ENCODE measurements at regions not wholly inside any gene's neighbourhood (a gene's known extent, or its start where the extent isn't known, plus 50 kb on each side); places are given as distances from the start of the nearest gene placed in this dataset.

DNA sequence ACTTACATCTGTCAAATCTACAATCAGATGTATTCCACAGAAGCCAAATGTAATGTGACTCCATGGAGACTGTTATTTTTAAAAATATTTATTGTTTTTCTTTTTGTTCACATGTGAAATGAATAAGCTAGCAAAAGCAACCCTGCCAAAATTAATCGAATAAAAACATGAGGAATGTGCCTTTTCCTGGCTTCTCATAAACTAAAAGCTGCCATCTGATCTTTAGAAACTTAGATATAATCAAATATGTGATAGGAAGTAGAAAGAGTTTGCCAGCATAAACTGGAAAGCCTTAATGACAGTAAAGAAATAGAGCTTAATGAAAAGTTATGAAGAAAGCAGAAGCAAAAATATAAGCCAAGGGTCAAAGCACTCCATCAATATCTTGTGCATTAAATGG lies 1724.7 kb upstream of the WWC1 start:
- POLR2A ChIA-PET = interaction anchor here (0.7 kb wide), 1 partner anchor 345 kb away, joined by 3 read pairs; no protein-coding TSS in a partner anchor
- TF ChIP-seq, protein P1, sequence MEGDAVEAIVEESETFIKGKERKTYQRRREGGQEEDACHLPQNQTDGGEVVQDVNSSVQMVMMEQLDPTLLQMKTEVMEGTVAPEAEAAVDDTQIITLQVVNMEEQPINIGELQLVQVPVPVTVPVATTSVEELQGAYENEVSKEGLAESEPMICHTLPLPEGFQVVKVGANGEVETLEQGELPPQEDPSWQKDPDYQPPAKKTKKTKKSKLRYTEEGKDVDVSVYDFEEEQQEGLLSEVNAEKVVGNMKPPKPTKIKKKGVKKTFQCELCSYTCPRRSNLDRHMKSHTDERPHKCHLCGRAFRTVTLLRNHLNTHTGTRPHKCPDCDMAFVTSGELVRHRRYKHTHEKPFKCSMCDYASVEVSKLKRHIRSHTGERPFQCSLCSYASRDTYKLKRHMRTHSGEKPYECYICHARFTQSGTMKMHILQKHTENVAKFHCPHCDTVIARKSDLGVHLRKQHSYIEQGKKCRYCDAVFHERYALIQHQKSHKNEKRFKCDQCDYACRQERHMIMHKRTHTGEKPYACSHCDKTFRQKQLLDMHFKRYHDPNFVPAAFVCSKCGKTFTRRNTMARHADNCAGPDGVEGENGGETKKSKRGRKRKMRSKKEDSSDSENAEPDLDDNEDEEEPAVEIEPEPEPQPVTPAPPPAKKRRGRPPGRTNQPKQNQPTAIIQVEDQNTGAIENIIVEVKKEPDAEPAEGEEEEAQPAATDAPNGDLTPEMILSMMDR (IDR thresholded peaks at IDR 0.05; ENCODE audit: unreplicated experiment) = no peak
- H3K27ac Mint-ChIP-seq (ENCODE audit: low read depth, unreplicated experiment) = no peak overlapping the region
- H3K36me3 Mint-ChIP-seq (ENCODE audit: insufficient read depth, unreplicated experiment) = no peaks in the 10 kb centered on the region
- H3K4me3 Mint-ChIP-seq (ENCODE audit: unreplicated experiment) = no peak overlapping the region
- BruUV-seq (replicated peaks) = no TSS peak
- CTCF ChIA-PET = interaction anchor here (0.7 kb wide), 1 partner anchor 86 kb away, joined by 3 read pairs; no protein-coding TSS in a partner anchor
- H3K4me1 Mint-ChIP-seq (ENCODE audit: insufficient read depth, unreplicated experiment) = peaks cover 13% of the 10 kb centered on the region
- no peaks in the 10 kb centered on the region for H3K9me3 Mint-ChIP-seq (ENCODE audit: unreplicated experiment)
- intact Hi-C loops (cut with micrococcal nuclease) = no loop called here
- no peak for DNase-seq (ENCODE audit: unreplicated experiment)
- no peaks in the 10 kb centered on the region for H3K27me3 Mint-ChIP-seq (ENCODE audit: insufficient read depth, unreplicated experiment)

- Mint-ChIP-seq H3K27me3 (ENCODE audit: insufficient read depth, unreplicated experiment) (no peaks in the 10 kb centered on the region), H3K4me1 (ENCODE audit: insufficient read depth, unreplicated experiment) (peaks cover 1% of the 10 kb centered on the region), H3K36me3 (ENCODE audit: insufficient read depth, unreplicated experiment) (no peaks in the 10 kb centered on the region), H3K27ac (ENCODE audit: low read depth, unreplicated experiment) (no peak overlapping the region), H3K4me3 (ENCODE audit: unreplicated experiment) (no peak overlapping the region), H3K9me3 (ENCODE audit: unreplicated experiment) (peaks cover 6% of the 10 kb centered on the region)
- intact Hi-C loops (cut with micrococcal nuclease) = no loop called here
- POLR2A ChIA-PET = no interaction called here
- CTCF ChIA-PET = no interaction called here
- TF ChIP-seq, protein P1 (IDR thresholded peaks at IDR 0.05; ENCODE audit: unreplicated experiment) = no peak
- BruUV-seq (replicated peaks) = no TSS peak
- no peak for DNase-seq (ENCODE audit: unreplicated experiment)
These were observed 1720.6 kb upstream of the WWC1 start for GRCh38 chr5:166570865-166571264.

GRCh38 chr5:166571668-166572067 lies 1719.8 kb upstream of the WWC1 start:
- CTCF ChIA-PET = no interaction called here
- intact Hi-C loops (cut with micrococcal nuclease) = no loop called here
- TF ChIP-seq, protein P1 (IDR thresholded peaks at IDR 0.05; ENCODE audit: unreplicated experiment) = no peak
- Mint-ChIP-seq H3K9me3 (ENCODE audit: unreplicated experiment) (peaks cover 6% of the 10 kb centered on the region), H3K36me3 (ENCODE audit: insufficient read depth, unreplicated experiment) (no peaks in the 10 kb centered on the region), H3K27ac (ENCODE audit: low read depth, unreplicated experiment) (no peak overlapping the region), H3K4me1 (ENCODE audit: insufficient read depth, unreplicated experiment) (peaks cover 7% of the 10 kb centered on the region), H3K27me3 (ENCODE audit: insufficient read depth, unreplicated experiment) (no peaks in the 10 kb centered on the region), H3K4me3 (ENCODE audit: unreplicated experiment) (no peak overlapping the region)
- POLR2A ChIA-PET = no interaction called here
- BruUV-seq (replicated peaks) = no TSS peak
- no peak for DNase-seq (ENCODE audit: unreplicated experiment)

DNA sequence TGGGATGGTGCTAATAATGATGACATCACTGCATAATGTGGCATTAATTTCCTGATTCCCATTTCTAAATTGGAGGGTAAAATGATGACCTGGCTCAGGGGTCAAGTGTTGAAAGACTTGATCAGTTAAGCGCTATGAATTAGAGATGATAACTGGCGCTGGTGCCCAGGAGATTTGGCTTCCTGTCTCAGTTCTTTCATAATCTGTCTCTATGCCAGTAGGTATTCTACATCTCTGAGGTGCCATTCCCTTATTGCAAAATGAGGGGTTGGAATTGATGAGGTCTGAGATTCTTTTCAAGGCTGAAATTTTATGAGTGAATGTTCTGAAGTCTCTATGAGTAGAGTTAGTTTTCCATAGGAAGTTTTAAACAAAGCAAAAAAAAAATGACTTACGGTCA lies 1715.1 kb upstream of the WWC1 start:
- no peak overlapping the region for H3K4me3 Mint-ChIP-seq (ENCODE audit: unreplicated experiment)
- intact Hi-C loops (cut with micrococcal nuclease) = no loop called here

More for the DNA sequence above, 1715.1 kb upstream of the WWC1 start:
- BruUV-seq (replicated peaks) = no TSS peak
- peaks cover 7% of the 10 kb centered on the region for H3K4me1 Mint-ChIP-seq (ENCODE audit: insufficient read depth, unreplicated experiment)
- ChIA-PET POLR2A (no interaction called here), CTCF (interaction anchor here (1.0 kb wide), 1 partner anchor 391 kb away, joined by 4 read pairs; no protein-coding TSS in a partner anchor)
- peak; percentile 31 for DNase-seq (ENCODE audit: unreplicated experiment)
- no peaks in the 10 kb centered on the region for H3K27me3 Mint-ChIP-seq (ENCODE audit: insufficient read depth, unreplicated experiment)
- H3K27ac Mint-ChIP-seq (ENCODE audit: low read depth, unreplicated experiment) = peak overlapping the region; percentile 39
- H3K36me3 Mint-ChIP-seq (ENCODE audit: insufficient read depth, unreplicated experiment) = no peaks in the 10 kb centered on the region
- peaks cover 6% of the 10 kb centered on the region for H3K9me3 Mint-ChIP-seq (ENCODE audit: unreplicated experiment)
- TF ChIP-seq, protein P1 (IDR thresholded peaks at IDR 0.05; ENCODE audit: unreplicated experiment) = no peak

All from MCF 10A (cell line).